ENCODE measurements at regions not wholly inside any gene's neighbourhood (a gene's known extent, or its start where the extent isn't known, plus 50 kb on each side); places are given as distances from the start of the nearest gene placed in this dataset.

DNA sequence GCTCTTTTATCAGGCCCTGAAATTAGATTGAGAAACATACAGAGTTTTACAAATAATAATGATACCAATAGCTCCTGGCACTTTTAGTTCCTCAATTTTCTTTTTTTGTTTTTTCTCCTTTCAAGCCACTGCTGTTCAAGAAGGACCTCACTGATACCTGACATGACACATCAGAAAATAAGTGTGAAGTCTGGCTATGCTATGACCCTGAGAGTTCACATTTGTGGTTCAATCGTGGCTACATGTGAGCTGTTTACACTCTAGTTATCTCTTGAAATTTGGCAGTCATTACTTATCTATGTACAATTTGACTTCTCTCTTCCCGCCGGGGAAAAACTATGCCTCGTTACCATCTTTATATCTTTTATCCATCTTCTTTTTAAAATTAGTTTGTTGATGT lies 686.5 kb downstream of the EPHA4 start:
- Histone ChIP-seq H3K4me1 (ENCODE audit: insufficient read depth) (no peaks in the 10 kb centered on the region), H2AFZ (no peak overlapping the region), H3K79me2 (no peaks in the 10 kb centered on the region), H3K27ac (no peak overlapping the region), H3K27me3 (no peaks in the 10 kb centered on the region), H3K9me2 (replicated peaks; ENCODE audit: insufficient read depth) (no peaks in the 10 kb centered on the region), H3K4me3 (no peak overlapping the region), H3K9me3 (ENCODE audit: low read depth) (no peaks in the 10 kb centered on the region), H3K36me3 (replicated peaks; ENCODE audit: insufficient read depth, low read depth) (no peaks in the 10 kb centered on the region), H3K4me2 (no peak overlapping the region), H4K20me1 (ENCODE audit: insufficient read depth, poor library complexity, severe bottlenecking) (no peaks in the 10 kb centered on the region)
- no peak for TF ChIP-seq EZH2phosphoT487 (IDR thresholded peaks at IDR 0.05; ENCODE audit: low read depth, severe bottlenecking, unreplicated experiment)
- TF ChIP-seq EZH2 (IDR thresholded peaks at IDR 0.05; ENCODE audit: borderline replicate concordance): no peak
- TF ChIP-seq, protein P1, sequence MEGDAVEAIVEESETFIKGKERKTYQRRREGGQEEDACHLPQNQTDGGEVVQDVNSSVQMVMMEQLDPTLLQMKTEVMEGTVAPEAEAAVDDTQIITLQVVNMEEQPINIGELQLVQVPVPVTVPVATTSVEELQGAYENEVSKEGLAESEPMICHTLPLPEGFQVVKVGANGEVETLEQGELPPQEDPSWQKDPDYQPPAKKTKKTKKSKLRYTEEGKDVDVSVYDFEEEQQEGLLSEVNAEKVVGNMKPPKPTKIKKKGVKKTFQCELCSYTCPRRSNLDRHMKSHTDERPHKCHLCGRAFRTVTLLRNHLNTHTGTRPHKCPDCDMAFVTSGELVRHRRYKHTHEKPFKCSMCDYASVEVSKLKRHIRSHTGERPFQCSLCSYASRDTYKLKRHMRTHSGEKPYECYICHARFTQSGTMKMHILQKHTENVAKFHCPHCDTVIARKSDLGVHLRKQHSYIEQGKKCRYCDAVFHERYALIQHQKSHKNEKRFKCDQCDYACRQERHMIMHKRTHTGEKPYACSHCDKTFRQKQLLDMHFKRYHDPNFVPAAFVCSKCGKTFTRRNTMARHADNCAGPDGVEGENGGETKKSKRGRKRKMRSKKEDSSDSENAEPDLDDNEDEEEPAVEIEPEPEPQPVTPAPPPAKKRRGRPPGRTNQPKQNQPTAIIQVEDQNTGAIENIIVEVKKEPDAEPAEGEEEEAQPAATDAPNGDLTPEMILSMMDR (IDR thresholded peaks at IDR 0.05; ENCODE audit: poor library complexity): no peak
- 63% methylated on average over 4 of the region's 4 CpGs for WGBS (ENCODE audit: low lambda C conversion rate, missing lambda C conversion rate)
- no peak for DNase-seq (ENCODE audit: low spot score)

DNA sequence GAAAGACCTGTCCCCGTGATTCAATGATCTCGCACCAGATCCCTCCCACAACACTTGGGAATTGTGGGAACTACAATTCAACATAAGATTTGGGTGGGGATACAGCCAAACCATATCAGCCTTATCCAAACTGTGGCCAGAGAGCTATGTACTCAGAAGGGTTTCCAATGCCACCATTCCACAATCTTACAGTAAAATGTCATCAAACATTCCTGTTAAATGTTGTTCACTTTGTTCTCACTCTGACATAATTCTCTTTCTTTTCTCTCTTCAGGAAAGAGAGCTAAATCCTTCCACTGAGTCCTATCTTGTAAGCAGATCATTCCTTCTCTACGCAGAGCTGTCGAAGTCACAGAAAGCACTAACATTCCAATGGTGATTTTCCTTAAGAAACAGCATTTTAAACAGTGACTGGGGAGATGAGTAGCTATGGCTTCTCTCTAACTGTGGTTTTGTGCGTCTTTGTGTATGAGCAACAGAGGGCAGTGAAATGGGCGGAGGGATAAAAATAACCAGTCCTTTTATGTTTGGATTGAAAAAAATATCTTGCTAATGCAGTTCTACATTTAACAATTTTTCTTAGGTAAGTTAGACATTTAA lies 684.7 kb downstream of the EPHA4 start:
- Histone ChIP-seq H3K4me3 (no peak overlapping the region), H3K27ac (no peak overlapping the region), H2AFZ (no peak overlapping the region), H3K27me3 (no peaks in the 10 kb centered on the region), H3K9me3 (ENCODE audit: low read depth) (no peaks in the 10 kb centered on the region), H3K4me2 (no peak overlapping the region), H3K9me2 (replicated peaks; ENCODE audit: insufficient read depth) (no peaks in the 10 kb centered on the region), H3K36me3 (replicated peaks; ENCODE audit: insufficient read depth, low read depth) (no peaks in the 10 kb centered on the region), H4K20me1 (ENCODE audit: insufficient read depth, poor library complexity, severe bottlenecking) (no peaks in the 10 kb centered on the region), H3K79me2 (no peaks in the 10 kb centered on the region), H3K4me1 (ENCODE audit: insufficient read depth) (no peaks in the 10 kb centered on the region)
- WGBS (ENCODE audit: low lambda C conversion rate, missing lambda C conversion rate): 82% methylated on average over 6 of the region's 6 CpGs
- DNase-seq (ENCODE audit: low spot score): no peak
- TF ChIP-seq EZH2phosphoT487 (IDR thresholded peaks at IDR 0.05; ENCODE audit: low read depth, severe bottlenecking, unreplicated experiment): no peak
- no peak for TF ChIP-seq EZH2 (IDR thresholded peaks at IDR 0.05; ENCODE audit: borderline replicate concordance)
- TF ChIP-seq, protein P1 (IDR thresholded peaks at IDR 0.05; ENCODE audit: poor library complexity): no peak

DNA sequence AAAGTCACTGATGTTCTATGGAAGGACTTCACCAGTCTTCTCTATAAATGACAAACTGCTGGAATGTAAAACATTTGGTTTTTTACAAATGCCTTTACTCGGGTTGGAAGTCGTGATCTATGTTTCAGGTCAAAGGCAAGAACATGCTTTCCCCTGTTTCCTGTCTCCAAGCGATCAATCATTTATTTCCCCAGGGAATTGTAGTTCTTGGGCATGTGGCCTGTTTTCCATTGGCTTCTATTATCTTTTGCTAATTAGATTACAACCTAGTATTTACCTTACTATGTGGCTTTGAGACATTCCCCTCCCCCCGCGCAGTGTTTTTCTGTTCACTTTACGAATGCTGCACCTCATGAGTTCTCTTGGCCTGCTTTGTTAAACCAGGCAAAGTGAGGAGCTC lies 684.2 kb downstream of the EPHA4 start:
- Histone ChIP-seq H3K9me2 (replicated peaks; ENCODE audit: insufficient read depth) (no peaks in the 10 kb centered on the region), H3K27ac (no peak overlapping the region), H4K20me1 (ENCODE audit: insufficient read depth, poor library complexity, severe bottlenecking) (no peaks in the 10 kb centered on the region), H3K4me3 (no peak overlapping the region), H3K79me2 (no peaks in the 10 kb centered on the region), H3K4me2 (no peak overlapping the region), H3K4me1 (ENCODE audit: insufficient read depth) (no peaks in the 10 kb centered on the region), H3K36me3 (replicated peaks; ENCODE audit: insufficient read depth, low read depth) (no peaks in the 10 kb centered on the region), H3K9me3 (ENCODE audit: low read depth) (no peaks in the 10 kb centered on the region), H3K27me3 (no peaks in the 10 kb centered on the region), H2AFZ (no peak overlapping the region)
- WGBS (ENCODE audit: low lambda C conversion rate, missing lambda C conversion rate): 66% methylated on average over 6 of the region's 6 CpGs
- TF ChIP-seq EZH2 (IDR thresholded peaks at IDR 0.05; ENCODE audit: borderline replicate concordance) (no peak), EZH2phosphoT487 (IDR thresholded peaks at IDR 0.05; ENCODE audit: low read depth, severe bottlenecking, unreplicated experiment) (no peak)
- TF ChIP-seq, protein P1 (IDR thresholded peaks at IDR 0.05; ENCODE audit: poor library complexity): no peak
- DNase-seq (ENCODE audit: low spot score): no peak

All from hepatocyte (in vitro differentiated cells).